HL-60 (cell line): ENCODE measurements at regions not wholly inside any gene's neighbourhood (a gene's known extent, or its start where the extent isn't known, plus 50 kb on each side); places are given as distances from the start of the nearest gene placed in this dataset.
"Not testable (repeated sequence)": the region's sequence is repeated elsewhere in the genome, so short reads cannot be mapped to it uniquely, and the experiment has no call there.

Source experiments
- CTCF ChIP-seq: IDR thresholded peaks from one replicate; pipeline ENCODE4 v1.5.1; 2011; ENCODE audit warnings: low read length, control low read depth, inconsistent platforms; ENCODE audit not compliant: insufficient read depth
- POLR2AphosphoS5 ChIP-seq: IDR thresholded peaks from 2 replicates; pipeline ENCODE4 v1.6.1; 2012; ENCODE audit warnings: low read depth
- TF ChIP-seq, protein P1 (sequence below): IDR thresholded peaks from 2 replicates; pipeline ENCODE4 v1.6.1; 2012; ENCODE audit warnings: low read depth; ENCODE audit not compliant: insufficient replicate concordance

- TF ChIP-seq CTCF, POLR2AphosphoS5: not testable (repeated sequence)
- TF ChIP-seq, protein P1, sequence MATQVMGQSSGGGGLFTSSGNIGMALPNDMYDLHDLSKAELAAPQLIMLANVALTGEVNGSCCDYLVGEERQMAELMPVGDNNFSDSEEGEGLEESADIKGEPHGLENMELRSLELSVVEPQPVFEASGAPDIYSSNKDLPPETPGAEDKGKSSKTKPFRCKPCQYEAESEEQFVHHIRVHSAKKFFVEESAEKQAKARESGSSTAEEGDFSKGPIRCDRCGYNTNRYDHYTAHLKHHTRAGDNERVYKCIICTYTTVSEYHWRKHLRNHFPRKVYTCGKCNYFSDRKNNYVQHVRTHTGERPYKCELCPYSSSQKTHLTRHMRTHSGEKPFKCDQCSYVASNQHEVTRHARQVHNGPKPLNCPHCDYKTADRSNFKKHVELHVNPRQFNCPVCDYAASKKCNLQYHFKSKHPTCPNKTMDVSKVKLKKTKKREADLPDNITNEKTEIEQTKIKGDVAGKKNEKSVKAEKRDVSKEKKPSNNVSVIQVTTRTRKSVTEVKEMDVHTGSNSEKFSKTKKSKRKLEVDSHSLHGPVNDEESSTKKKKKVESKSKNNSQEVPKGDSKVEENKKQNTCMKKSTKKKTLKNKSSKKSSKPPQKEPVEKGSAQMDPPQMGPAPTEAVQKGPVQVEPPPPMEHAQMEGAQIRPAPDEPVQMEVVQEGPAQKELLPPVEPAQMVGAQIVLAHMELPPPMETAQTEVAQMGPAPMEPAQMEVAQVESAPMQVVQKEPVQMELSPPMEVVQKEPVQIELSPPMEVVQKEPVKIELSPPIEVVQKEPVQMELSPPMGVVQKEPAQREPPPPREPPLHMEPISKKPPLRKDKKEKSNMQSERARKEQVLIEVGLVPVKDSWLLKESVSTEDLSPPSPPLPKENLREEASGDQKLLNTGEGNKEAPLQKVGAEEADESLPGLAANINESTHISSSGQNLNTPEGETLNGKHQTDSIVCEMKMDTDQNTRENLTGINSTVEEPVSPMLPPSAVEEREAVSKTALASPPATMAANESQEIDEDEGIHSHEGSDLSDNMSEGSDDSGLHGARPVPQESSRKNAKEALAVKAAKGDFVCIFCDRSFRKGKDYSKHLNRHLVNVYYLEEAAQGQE, result not testable (repeated sequence)
Measured at GRCh38 chr14:19180881-19181280, 213.6 kb downstream of the POTEM start.
